A673 (cell line): ENCODE measurements at regions not wholly inside any gene's neighbourhood (a gene's known extent, or its start where the extent isn't known, plus 50 kb on each side); places are given as distances from the start of the nearest gene placed in this dataset.

Experiments
- CTCF ChIP-seq: fragments of 300-800, 200-600 bp; sonication (generic); conservative IDR thresholded peaks from 2 replicates; pipeline ENCODE4 v1.5.1; 2017; ENCODE audit warnings: low read depth, mild to moderate bottlenecking, antibody characterized with exemption, low read length, moderate library complexity, mixed read lengths
- EZH2 ChIP-seq: fragments of 200-600 bp; sonication (generic); IDR thresholded peaks from 2 replicates; pipeline ENCODE4 v1.6.1; 2017; ENCODE audit warnings: borderline replicate concordance, low read depth, mild to moderate bottlenecking, mixed read lengths, antibody characterized with exemption, low read length; ENCODE audit not compliant: poor library complexity, severe bottlenecking

- TF ChIP-seq CTCF (no peak), EZH2 (no peak)
Observed at GRCh38 chr6:135606392-135606791, 108.9 kb upstream of the AHI1 start.
